ENCODE measurements at regions not wholly inside any gene's neighbourhood (a gene's known extent, or its start where the extent isn't known, plus 50 kb on each side); places are given as distances from the start of the nearest gene placed in this dataset.

- Mint-ChIP-seq H3K4me3 (no peak overlapping the region), H3K9me3 (ENCODE audit: low read depth) (no peaks in the 10 kb centered on the region), H3K27me3 (peaks cover 35% of the 10 kb centered on the region), H3K4me1 (no peaks in the 10 kb centered on the region), H3K27ac (no peak overlapping the region), H3K36me3 (ENCODE audit: low read depth) (no peaks in the 10 kb centered on the region)
- no peak for DNase-seq
- CTCF ChIA-PET, result interaction anchor here (0.7 to 5.4 kb wide), 5 partner anchors 12 to 331 kb away, joined by 3 to 38 read pairs (median 7); no protein-coding TSS in a partner anchor
- ATAC-seq, result no peak
- intact Hi-C loops (cut with DNase I, micrococcal nuclease), result loop anchor here (5.0 kb wide), 3 partner anchors 185 to 690 kb away; no protein-coding TSS in a partner anchor
- POLR2A ChIA-PET, result no interaction called here
Measured at GRCh38 chr2:176457481-176457880, 188.2 kb downstream of the MTX2 start.

- POLR2A ChIA-PET, result no interaction called here
- peaks cover 39% of the 10 kb centered on the region for H3K27me3 Mint-ChIP-seq
Measured at GRCh38 chr2:176461098-176461808, 192.0 kb downstream of the MTX2 start.

GRCh38 chr2:176461809-176462670 is 192.8 kb downstream of the MTX2 start:
- DNase-seq, result no peak
- ChIA-PET CTCF (interaction anchor here (1.0 to 1.4 kb wide), 2 partner anchors 9 to 16 kb away, joined by 3 to 5 read pairs; no protein-coding TSS in a partner anchor), POLR2A (interaction anchor here (0.7 kb wide), 1 partner anchor 720 kb away, joined by 3 read pairs; no protein-coding TSS in a partner anchor)
- no peak for ATAC-seq
- Mint-ChIP-seq H3K27ac (no peak overlapping the region), H3K4me1 (no peaks in the 10 kb centered on the region), H3K36me3 (ENCODE audit: low read depth) (no peaks in the 10 kb centered on the region), H3K27me3 (peaks cover 40% of the 10 kb centered on the region), H3K9me3 (ENCODE audit: low read depth) (no peaks in the 10 kb centered on the region), H3K4me3 (no peak overlapping the region)
- intact Hi-C loops (cut with DNase I, micrococcal nuclease), result no loop called here

More at GRCh38 chr2:176461098-176461808, 192.0 kb downstream of the MTX2 start:
- no peak overlapping the region for H3K27ac Mint-ChIP-seq
- no peaks in the 10 kb centered on the region for H3K4me1 Mint-ChIP-seq
- H3K36me3 Mint-ChIP-seq (ENCODE audit: low read depth), result no peaks in the 10 kb centered on the region
- CTCF ChIA-PET, result interaction anchor here (1.0 to 1.4 kb wide), 2 partner anchors 8 to 15 kb away, joined by 3 to 5 read pairs; no protein-coding TSS in a partner anchor
- no peak overlapping the region for H3K4me3 Mint-ChIP-seq
- DNase-seq (no peak), ATAC-seq (no peak)
- intact Hi-C loops (cut with DNase I, micrococcal nuclease), result no loop called here
- H3K9me3 Mint-ChIP-seq (ENCODE audit: low read depth), result no peaks in the 10 kb centered on the region

GRCh38 chr2:176463546-176463945 is 194.3 kb downstream of the MTX2 start:
- H3K27ac Mint-ChIP-seq, result no peak overlapping the region
- no peaks in the 10 kb centered on the region for H3K9me3 Mint-ChIP-seq (ENCODE audit: low read depth)
- no peaks in the 10 kb centered on the region for H3K36me3 Mint-ChIP-seq (ENCODE audit: low read depth)
- peaks cover 42% of the 10 kb centered on the region for H3K27me3 Mint-ChIP-seq
- ChIA-PET POLR2A (no interaction called here), CTCF (interaction anchor here (0.6 to 1.2 kb wide), 4 partner anchors 13 to 367 kb away, joined by 3 read pairs; no protein-coding TSS in a partner anchor)
- DNase-seq, result no peak
- intact Hi-C loops (cut with DNase I, micrococcal nuclease), result no loop called here
- H3K4me1 Mint-ChIP-seq, result no peaks in the 10 kb centered on the region
- no peak for ATAC-seq
- no peak overlapping the region for H3K4me3 Mint-ChIP-seq

GRCh38 chr2:176464886-176465564 is 195.8 kb downstream of the MTX2 start:
- H3K27me3 Mint-ChIP-seq, result peaks cover 31% of the 10 kb centered on the region
- no peak overlapping the region for H3K4me3 Mint-ChIP-seq
- no peaks in the 10 kb centered on the region for H3K4me1 Mint-ChIP-seq
- ChIA-PET CTCF (interaction anchor here (1.0 to 1.4 kb wide), 2 partner anchors 10 to 338 kb away, joined by 3 to 4 read pairs; no protein-coding TSS in a partner anchor), POLR2A (no interaction called here)
- ATAC-seq (no peak), DNase-seq (no peak)
- H3K36me3 Mint-ChIP-seq (ENCODE audit: low read depth), result no peaks in the 10 kb centered on the region
- H3K9me3 Mint-ChIP-seq (ENCODE audit: low read depth), result no peaks in the 10 kb centered on the region
- no peak overlapping the region for H3K27ac Mint-ChIP-seq
- intact Hi-C loops (cut with DNase I, micrococcal nuclease), result no loop called here

- intact Hi-C loops (cut with DNase I, micrococcal nuclease), result no loop called here
- ChIA-PET CTCF (no interaction called here), POLR2A (no interaction called here)
- no peaks in the 10 kb centered on the region for H3K9me3 Mint-ChIP-seq (ENCODE audit: low read depth)
- peaks cover 1% of the 10 kb centered on the region for H3K4me1 Mint-ChIP-seq
- peaks cover 30% of the 10 kb centered on the region for H3K27me3 Mint-ChIP-seq
- no peak overlapping the region for H3K27ac Mint-ChIP-seq
- ATAC-seq (no peak), DNase-seq (no peak)
- no peak overlapping the region for H3K4me3 Mint-ChIP-seq
- no peaks in the 10 kb centered on the region for H3K36me3 Mint-ChIP-seq (ENCODE audit: low read depth)
Measured at GRCh38 chr2:176466918-176467452, 197.7 kb downstream of the MTX2 start.

GRCh38 chr2:176467595-176467994 is 198.4 kb downstream of the MTX2 start:
- POLR2A ChIA-PET, result no interaction called here
- Mint-ChIP-seq H3K9me3 (ENCODE audit: low read depth) (no peaks in the 10 kb centered on the region), H3K27ac (no peak overlapping the region), H3K36me3 (ENCODE audit: low read depth) (no peaks in the 10 kb centered on the region), H3K4me3 (no peak overlapping the region), H3K4me1 (peaks cover 6% of the 10 kb centered on the region), H3K27me3 (peaks cover 26% of the 10 kb centered on the region)
- CTCF ChIA-PET, result interaction anchor here (0.5 kb wide), 1 partner anchor 967 kb away, joined by 3 read pairs; no protein-coding TSS in a partner anchor
- intact Hi-C loops (cut with DNase I, micrococcal nuclease), result no loop called here
- no peak for DNase-seq
- ATAC-seq, result no peak

- ATAC-seq (no peak), DNase-seq (no peak)
- CTCF ChIA-PET, result interaction anchor here (0.6 kb wide), 1 partner anchor 14 kb away, joined by 4 read pairs; no protein-coding TSS in a partner anchor
- Mint-ChIP-seq H3K4me3 (no peak overlapping the region), H3K27me3 (peaks cover 22% of the 10 kb centered on the region), H3K36me3 (ENCODE audit: low read depth) (no peaks in the 10 kb centered on the region), H3K9me3 (ENCODE audit: low read depth) (no peaks in the 10 kb centered on the region), H3K27ac (no peak overlapping the region), H3K4me1 (peaks cover 13% of the 10 kb centered on the region)
- POLR2A ChIA-PET, result no interaction called here
- intact Hi-C loops (cut with DNase I, micrococcal nuclease), result no loop called here
Measured at GRCh38 chr2:176468457-176469113, 199.3 kb downstream of the MTX2 start.

GRCh38 chr2:176470713-176471112 is 201.5 kb downstream of the MTX2 start:
- CTCF ChIA-PET, result no interaction called here

GRCh38 chr2:176471949-176472348 is 202.7 kb downstream of the MTX2 start:
- peaks cover 17% of the 10 kb centered on the region for H3K4me1 Mint-ChIP-seq
- no peaks in the 10 kb centered on the region for H3K9me3 Mint-ChIP-seq (ENCODE audit: low read depth)
- no peak for DNase-seq
- intact Hi-C loops (cut with DNase I, micrococcal nuclease), result no loop called here
- ChIA-PET POLR2A (no interaction called here), CTCF (no interaction called here)
- ATAC-seq, result no peak
- no peak overlapping the region for H3K4me3 Mint-ChIP-seq
- no peaks in the 10 kb centered on the region for H3K36me3 Mint-ChIP-seq (ENCODE audit: low read depth)
- no peak overlapping the region for H3K27ac Mint-ChIP-seq
- peaks cover 7% of the 10 kb centered on the region for H3K27me3 Mint-ChIP-seq

More at GRCh38 chr2:176470713-176471112, 201.5 kb downstream of the MTX2 start:
- ATAC-seq (no peak), DNase-seq (no peak)
- peaks cover 17% of the 10 kb centered on the region for H3K4me1 Mint-ChIP-seq
- H3K27me3 Mint-ChIP-seq, result peaks cover 12% of the 10 kb centered on the region
- POLR2A ChIA-PET, result no interaction called here
- intact Hi-C loops (cut with DNase I, micrococcal nuclease), result no loop called here
- no peaks in the 10 kb centered on the region for H3K9me3 Mint-ChIP-seq (ENCODE audit: low read depth)
- H3K4me3 Mint-ChIP-seq, result no peak overlapping the region
- no peaks in the 10 kb centered on the region for H3K36me3 Mint-ChIP-seq (ENCODE audit: low read depth)
- H3K27ac Mint-ChIP-seq, result no peak overlapping the region

All from activated CD4-positive, alpha-beta T cell treated with anti-CD3 and anti-CD28 coated beads for 36 hours (primary cell).